GM13977 (cell line): ENCODE measurements at regions not wholly inside any gene's neighbourhood (a gene's known extent, or its start where the extent isn't known, plus 50 kb on each side); places are given as distances from the start of the nearest gene placed in this dataset.
A peak's percentile ranks its signal among the peaks of the same experiment; 100 is the strongest.

Source experiments
- DNase-seq: peaks from one replicate; pipeline ENCODE4 v3.0.0; 2012; ENCODE audit warnings: low spot score
- CTCF ChIP-seq: IDR thresholded peaks from 2 replicates; pipeline ENCODE4 v1.5.1; 2012; ENCODE audit warnings: mild to moderate bottlenecking, control low read depth; ENCODE audit not compliant: insufficient read depth; ENCODE audit errors: extremely low read depth, missing control alignments
- in situ Hi-C: fragments of 300-500 bp; cut with MboI; formaldehyde crosslinking; loops from one replicate; pipeline ENCODE4 v1.12.0; 2022; ENCODE audit warnings: low sequenced_read_pairs, low pct_unique_long_range_greater_than_20kb, mixed read lengths, inconsistent platforms; ENCODE audit not compliant: unreplicated experiment

- no peak for TF ChIP-seq CTCF
- peak; percentile 63 for DNase-seq
- in situ Hi-C loops: no loop called here
Observed at GRCh38 chr21:25396135-25396711, 211.1 kb downstream of the MRPL39 start.

DNA sequence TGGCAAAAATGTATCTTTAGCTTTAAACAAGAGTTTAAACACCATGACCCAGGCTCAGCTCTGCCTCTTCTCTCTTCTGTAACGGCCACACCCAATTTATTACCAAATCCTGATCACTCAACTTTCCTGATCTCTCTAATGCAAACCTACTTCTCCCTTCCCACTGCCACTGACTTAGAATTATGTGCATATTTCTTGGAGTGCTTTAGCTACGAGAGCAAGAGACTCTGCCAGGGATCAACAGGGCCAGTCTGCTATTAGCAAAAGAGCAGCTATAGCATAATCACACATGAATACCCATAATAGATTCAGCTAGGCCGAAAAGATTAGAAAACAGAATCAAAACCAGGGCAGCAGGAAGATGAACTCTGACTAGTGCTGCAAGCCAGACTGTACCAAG is 215.5 kb downstream of the MRPL39 start:
- TF ChIP-seq CTCF: no peak

GRCh38 chr21:25390701-25391100 is 216.6 kb downstream of the MRPL39 start:
- in situ Hi-C loops: no loop called here
- TF ChIP-seq CTCF: no peak
- no peak for DNase-seq

More for the DNA sequence above, 215.5 kb downstream of the MRPL39 start:
- in situ Hi-C loops: no loop called here
- no peak for DNase-seq

DNA sequence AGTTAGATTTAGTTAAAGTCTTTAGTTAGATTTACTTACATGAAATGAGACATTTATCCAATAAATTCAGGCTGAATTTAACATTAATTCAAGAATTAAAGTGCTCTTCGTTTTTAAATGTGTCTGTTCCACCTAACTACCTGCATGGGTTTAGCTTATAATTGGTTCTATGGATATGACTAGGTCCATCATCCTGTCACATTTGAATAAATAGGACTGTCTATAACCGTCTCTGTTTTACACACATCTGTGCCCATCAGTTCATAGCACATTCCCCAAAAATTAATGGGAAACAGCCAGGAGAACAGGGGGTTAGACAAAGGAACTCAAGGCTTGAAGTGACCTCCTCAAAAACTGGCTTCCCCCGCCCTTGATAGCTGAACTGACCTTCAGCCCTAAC is 219.6 kb downstream of the MRPL39 start:
- in situ Hi-C loops: no loop called here

DNA sequence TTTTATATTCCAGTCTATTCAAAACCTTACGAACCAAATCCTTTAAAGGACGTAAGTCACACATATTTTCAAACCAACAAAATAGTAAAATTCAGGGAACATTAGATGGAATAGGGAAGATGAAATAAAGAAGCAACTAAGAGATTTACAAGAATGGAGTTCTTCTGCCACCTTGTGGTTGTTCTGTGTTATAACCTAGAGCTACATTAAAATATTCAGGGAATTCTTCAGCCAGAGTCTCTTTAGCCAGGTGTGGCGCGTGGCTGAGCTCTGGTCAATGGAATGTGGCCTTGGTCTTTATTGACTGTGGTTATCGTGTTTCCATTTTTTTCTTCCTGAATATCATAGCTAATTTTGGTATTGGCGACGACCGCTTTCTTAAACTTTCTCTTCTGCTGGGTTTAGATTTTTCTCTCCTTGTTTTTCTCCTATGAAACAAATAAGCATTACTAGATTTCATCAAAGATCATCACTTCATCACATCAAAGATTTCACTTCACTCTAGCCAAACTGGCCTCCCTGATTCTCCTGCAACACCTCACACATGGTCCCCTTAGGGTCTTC is 221.3 kb downstream of the MRPL39 start:
- DNase-seq: peak; percentile 42
- in situ Hi-C loops: no loop called here
- peak; percentile 70 for TF ChIP-seq CTCF

More for the DNA sequence above, 219.6 kb downstream of the MRPL39 start:
- TF ChIP-seq CTCF: no peak
- no peak for DNase-seq

GRCh38 chr21:25385341-25385740 is 221.9 kb downstream of the MRPL39 start:
- DNase-seq: no peak
- in situ Hi-C loops: no loop called here

More at GRCh38 chr21:25385341-25385740, 221.9 kb downstream of the MRPL39 start:
- TF ChIP-seq CTCF: no peak
